Suppressor macrophage (primary cell): ENCODE measurements at regions not wholly inside any gene's neighbourhood (a gene's known extent, or its start where the extent isn't known, plus 50 kb on each side); places are given as distances from the start of the nearest gene placed in this dataset.
A peak's percentile ranks its signal among the peaks of the same experiment; 100 is the strongest.

Experiments used
- DNase-seq, 4 experiments: peaks; one replicate each; pipeline ENCODE4 v3.0.0-alpha.2; 2020 to 2022

DNA sequence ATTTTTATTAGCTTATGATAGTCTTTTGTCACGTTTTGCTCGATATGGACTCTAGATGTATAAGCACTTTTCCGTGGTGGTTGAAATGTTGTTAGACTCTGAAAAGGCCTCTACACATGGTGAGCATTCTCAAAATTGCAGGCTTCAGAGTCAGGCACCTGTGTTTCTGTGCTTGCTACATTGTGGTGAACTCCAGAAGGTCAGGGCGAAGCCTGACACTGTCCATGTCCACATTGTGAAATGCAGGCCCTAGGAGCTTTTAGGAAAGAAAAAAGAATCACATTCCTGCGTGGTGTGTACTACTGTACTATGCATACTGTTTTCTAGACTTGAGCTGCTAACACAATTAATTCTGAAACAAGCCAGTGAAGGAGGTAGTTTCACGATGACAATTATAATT lies 86.3 kb downstream of the HS3ST1 start:
- no peak for DNase-seq

DNA sequence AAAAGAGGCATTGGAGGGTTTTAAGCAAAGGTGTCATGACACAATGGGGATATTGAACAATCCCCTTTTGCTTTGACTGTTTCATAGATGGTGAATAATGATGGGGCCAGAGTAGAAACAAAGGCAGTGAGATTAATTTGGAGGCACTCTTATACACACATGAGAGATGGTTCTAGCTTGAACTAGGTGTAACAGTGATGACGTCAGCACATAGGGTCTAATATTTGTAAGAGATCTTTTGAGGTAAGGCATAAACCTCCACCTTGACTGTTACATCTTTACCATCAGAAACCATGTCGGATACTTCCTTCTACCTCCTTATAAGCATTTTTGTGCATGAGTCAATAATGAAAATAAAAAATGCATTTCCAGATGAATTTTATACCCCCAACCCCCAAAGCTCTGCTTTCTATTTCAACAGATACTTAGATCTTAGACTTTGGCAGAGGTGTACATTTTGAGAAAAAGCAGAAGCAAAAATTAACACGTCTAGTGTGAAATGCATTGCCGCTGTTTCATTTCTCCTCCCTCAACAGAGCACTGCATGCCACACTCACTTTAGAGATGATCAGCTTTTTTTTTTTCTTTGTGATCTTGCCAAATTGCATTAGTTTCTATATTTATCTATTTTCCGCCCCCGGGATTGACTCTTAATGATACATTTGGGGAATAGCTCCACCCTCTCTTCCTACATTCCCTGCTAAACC lies 87.2 kb downstream of the HS3ST1 start:
- DNase-seq: peak in 3 of 4 experiments; percentile 4 to 16 (median 4)

DNA sequence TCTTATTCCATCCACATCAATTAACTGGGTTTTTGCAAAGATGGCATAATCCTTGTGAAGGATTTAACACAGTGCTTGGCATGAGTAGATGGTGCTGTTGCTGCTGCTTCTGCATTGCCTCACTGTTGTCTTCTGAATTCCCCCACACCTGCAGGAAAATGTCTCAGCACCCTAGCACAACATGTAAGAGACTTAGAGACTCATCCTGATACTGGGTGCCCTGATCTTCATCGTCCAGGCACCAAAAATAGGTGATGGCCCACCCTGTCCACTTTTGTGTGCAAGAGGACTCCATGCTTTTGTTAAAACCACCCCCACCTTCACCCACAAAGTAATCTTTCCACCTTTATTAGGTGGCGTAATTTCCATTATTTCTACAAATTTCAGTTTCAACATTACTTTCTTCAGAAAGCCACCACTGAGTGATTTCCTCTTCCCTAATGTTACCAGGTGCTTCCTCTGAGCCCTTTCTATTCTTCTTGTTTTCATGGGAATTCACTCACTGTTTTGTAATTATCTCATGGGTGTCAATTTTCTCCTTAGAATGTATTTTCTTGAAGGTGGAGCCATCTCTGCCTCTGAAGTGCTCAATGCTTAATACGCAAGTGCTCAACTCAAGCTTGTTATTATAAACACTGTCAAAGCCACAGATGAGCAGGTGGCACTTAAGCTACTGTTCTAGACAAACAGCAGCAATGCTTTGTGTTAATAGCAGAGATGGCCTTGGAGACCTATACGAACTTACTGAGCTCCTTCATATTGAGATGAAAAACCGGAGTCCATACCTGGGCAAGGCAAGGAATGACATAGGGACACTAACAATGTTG lies 89.5 kb downstream of the HS3ST1 start:
- DNase-seq: no peak

DNA sequence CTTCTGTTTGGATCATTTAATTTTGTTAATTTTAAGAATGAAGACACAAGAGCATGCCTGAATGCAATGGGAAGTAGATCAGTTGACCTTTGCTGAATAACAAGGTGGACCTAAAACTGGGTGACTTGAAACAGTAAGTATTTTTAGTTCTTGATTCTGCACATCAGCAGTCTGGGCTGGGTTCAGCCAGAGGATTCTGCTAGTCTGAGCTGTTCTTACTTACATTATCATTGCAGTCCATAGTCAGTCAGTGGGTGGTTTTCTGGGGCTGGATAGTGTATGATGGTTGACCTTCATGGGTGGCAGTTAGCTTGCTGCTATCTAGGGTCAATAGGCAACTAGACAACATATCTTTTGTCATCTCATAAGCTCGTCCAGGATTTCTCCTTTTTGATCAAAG lies 91.4 kb downstream of the HS3ST1 start:
- DNase-seq: no peak

DNA sequence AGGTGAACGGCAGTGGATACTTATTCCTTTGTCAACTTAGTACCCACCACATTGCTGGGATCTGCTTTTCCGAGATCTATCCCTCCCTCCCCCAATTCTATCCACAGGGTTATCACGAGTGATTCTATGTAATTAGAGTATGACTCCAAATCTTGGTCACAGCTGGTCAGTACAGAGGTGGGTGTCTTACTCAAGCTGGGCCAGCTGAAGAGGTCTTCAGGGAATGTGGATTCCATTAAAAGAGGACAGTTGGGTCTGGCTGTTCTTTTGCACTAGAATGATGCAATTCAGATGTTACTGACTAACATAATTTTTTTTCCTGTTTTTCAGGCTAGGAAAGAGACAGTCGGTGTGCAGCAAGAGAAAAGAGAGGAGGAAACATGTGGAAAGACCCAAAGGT lies 92.3 kb downstream of the HS3ST1 start:
- no peak for DNase-seq

DNA sequence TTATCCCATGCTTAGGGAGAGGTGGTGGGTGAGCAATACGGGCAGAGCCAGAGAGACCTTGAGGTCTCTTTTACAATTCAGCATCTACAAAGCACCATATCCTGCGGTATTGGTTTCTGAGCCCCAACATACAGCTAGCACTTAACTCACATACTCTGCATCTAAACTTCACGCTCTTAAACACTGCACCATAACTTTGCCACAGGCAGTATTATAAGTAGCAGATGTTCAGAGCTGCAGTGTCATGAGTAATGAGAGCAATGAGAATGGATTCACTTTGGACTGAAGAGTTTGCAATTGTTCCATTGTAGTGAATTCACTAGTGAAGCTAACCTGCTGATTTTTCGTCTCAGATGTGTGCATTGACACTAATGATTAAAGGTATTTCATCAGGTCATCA lies 93.8 kb downstream of the HS3ST1 start:
- no peak for DNase-seq

DNA sequence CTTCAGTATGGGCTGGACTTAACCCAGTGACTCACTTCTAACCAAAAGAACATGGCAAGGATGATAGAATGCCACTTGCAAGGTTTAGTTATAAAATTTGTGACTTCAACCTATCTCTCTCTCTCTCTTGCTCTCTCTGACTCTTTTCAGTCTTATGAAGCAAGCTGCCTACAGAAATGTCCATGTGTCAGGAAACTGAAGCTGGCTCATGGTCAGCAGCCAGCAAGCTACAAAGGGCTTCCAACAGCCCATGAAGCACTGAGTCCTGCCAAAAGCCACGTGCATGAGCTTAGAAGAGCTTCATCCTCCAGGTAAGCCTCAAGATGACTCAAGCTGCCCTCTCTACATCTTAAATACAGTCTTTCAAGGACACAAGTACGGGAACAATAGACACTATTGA lies 100.3 kb downstream of the HS3ST1 start:
- DNase-seq: no peak

DNA sequence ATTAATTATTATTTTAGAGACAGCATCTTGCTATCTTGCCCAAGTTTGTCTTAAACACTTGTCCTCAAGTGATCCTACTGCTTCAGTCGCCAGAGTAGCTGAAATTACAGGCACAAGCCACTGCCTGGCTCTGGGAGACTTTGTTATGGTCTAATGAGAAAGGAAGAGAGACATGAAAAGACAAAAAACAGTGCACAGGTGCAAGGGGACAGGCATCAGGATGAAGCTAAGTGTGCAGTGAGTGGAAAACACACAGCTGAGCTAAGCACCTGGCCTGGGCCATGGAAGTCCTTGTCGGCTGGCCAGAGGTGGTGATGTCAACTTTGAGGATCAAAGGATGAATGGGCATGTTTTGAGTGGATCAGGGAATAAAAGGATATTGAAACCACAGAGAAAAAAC lies 102.7 kb downstream of the HS3ST1 start:
- DNase-seq: no peak

DNA sequence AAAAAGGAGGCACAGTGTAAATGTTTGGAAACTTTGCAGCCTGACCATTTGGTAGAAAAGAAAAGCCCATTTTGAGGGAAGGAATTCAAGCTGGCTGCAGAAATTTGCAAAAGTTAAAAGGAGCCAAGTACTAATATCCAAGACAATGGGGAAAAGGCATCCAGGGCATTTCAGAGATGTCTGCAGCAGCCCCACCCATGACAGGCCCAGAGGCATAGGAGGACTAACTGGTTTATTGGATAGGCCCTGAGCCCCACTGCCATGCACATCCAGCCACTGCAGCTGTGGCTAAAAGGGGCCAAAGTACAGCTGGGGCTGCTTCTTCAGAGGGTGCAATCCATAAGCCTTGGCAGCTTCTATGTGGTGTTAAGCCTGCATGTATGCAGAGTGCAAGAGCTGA lies 104.9 kb downstream of the HS3ST1 start:
- DNase-seq: no peak

DNA sequence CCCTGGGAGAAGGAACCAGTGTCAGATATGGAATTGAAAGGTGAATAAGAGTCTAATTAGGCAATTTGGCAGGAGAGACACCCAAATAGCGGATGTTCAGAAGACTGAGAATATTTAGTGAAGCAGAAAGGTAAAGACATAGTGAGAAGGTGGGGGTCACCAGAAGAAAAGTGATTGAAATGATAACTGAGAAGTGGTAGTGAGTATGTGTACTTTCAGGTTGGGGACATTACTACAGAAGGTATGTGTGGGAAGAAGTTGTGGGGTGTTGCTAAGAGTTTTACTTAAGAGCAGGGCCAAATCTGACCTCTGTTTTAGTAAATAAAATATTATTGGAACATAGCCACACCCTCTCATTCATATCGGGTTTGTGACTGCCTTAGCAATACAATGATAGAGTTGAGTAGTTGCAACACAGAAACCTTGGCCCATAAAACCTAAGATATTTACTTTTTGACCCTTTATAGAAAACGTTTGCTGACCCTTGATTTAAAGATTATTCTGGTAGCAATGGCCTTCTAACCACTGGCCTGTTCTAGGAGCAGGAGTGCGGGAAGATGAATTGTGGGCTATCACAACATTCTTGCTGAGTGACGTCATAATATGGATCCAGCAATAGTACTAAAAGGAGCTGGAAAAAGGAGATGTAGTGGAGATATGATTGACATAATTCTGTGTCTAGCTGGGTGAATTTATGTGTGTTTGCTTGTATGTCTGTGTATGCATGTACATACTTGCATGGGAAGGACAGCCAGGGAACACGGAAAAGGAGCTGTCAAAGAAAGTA lies 115.3 kb downstream of the HS3ST1 start:
- no peak for DNase-seq

DNA sequence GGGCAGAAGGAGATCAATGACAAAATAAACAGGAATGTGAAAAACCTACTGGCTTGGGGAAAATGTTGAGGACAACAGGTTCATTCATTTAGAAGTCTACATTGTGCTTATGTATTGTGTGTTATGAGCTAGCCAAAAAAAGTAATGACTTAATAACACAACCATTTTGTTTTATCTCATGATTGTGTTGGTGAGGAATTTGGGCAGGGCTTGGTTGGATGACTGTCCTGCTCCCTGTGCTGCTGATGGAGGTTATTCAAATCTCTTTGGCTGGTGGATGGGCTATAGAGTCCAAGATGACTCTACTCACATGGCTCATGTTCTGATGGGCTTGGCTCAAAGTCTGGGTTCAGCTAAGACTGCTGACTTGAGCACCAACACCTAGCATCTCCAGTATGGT lies 116.3 kb downstream of the HS3ST1 start:
- DNase-seq: no peak

DNA sequence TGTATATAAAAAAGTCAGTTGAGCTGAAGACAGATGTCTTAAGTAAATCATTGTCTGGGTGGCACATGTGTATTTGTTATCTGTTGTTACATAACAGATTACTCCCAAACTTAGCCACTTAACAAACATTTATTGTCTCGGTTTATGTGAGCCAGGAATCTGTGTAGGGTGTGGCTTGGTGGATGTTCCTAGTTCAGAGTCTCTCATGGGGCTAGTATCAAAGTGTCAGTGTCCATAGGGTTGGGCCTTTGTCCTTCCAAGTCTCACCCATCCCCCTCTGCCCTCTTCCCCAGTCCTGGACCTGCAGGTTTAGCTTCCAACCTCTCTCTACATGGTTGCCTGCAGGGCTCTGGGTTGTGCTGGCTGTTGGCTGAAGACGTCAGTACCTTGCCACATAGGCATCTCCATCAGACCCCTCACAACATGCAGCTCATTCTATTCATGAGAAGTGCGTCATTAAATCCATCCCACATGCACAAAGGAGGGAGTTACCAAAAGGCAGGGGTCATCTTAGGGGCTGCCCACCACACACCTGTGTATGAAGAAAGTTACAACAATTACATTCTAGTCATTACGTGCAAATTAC lies 127.5 kb downstream of the HS3ST1 start:
- no peak for DNase-seq

DNA sequence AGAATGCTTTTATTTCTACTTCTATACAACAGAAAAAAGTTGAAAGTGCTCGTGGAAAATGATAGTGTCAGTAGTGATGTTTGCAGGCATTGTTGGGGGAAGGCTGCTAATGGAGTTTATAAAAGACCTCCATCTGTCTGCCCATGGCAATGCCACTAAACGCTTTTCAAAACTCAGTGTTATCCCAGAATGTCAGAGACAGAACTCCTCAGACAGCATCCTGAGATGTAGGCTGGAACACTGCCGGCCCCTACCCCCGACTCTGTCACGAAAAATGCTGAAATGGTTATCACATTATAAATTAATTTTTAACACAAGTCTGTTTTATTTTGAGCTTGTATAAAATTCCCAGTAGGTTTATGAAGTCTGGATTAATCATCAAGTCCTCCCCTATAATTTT lies 128.9 kb downstream of the HS3ST1 start:
- no peak for DNase-seq

DNA sequence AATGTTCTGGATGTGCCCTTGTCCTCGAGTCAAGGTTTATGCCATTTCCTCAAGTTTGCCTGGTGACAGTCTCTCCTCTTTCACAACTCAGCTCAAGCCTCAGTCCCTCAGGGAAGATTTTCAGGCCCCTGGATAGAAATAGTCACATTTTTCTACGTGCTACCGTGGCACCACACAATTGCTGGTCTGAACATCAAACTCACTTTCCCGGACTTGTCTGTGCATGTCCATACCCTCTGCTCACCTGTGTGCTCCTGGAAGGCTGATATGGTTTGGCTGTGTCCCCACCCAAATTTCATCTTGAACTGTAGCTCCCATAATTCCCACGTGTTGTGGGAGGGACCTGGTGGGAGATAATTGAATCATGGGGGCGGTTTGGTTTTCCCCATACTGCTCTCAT lies 129.7 kb downstream of the HS3ST1 start:
- DNase-seq: no peak

DNA sequence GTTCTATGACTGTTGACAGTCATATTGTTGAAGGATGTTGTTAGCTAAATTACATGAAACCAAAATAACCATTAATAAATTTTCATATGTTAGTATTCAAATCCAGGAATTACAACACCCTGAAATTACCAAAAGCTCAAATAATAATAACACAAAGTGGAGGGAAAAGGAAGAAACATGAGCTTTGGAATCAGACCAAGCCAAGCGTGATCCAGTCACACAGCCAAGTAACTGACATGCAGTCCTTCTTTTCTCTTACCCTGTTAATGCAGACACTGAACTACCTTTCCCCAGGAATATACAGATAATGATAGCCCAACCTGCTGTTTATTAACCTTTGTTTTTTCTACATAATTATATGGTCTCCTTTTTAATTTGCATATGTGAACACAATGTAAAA lies 130.2 kb downstream of the HS3ST1 start:
- DNase-seq: no peak

DNA sequence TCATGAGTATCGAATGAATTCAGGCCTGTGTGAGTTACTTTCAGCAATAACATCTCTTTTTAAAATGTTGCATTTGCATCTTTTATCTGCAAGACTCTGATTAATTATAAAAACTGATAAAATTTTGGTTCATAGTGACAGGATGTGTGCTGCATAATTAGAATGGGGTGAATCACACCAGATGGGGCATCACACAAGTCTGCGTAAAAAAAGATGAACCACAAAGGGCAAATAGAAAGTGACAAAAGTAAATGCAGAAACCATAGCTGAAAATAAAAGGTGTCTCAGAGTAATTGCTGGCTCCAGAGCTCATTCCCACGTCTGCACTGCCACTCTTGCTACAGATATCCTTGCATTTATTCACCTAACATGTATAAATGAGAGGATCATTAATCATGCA lies 131.1 kb downstream of the HS3ST1 start:
- DNase-seq: no peak

DNA sequence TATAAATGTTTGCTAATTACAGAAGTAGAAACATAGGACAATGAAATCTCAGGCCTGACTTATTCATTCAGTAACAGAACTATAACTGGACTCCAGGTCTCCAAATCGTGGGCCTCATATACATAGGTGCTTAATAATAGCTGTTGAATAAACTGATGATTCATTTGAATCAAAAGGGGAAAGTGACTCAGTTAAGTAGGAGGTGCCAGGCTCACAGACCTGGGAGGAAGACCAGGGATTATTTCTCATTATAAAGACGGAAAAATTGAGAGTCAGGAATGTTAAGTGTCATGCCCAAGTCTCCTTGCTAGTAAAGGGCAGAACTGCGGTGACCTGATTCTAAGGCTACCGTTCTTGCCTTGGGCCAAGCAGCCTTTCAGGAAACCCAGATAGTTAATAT lies 131.5 kb downstream of the HS3ST1 start:
- no peak for DNase-seq

DNA sequence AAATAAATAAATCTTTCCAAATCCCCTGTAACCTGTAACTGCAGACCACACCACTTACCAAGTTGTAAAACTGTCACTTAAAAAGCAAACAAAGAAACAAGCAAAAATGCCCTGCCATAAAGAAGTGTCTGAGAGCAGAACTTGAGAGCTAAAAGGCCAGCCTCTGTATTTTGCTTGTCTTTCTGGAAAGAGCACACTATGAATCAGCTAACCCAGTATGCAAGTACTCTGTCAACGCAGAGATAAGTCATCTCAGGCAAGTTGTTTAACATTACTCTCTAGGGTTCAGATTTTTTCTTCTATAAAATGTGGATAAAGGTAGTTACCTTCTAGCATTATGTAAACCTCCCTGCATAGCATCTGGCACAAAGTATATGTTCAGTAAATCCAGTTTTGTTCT lies 134.8 kb downstream of the HS3ST1 start:
- DNase-seq: no peak

DNA sequence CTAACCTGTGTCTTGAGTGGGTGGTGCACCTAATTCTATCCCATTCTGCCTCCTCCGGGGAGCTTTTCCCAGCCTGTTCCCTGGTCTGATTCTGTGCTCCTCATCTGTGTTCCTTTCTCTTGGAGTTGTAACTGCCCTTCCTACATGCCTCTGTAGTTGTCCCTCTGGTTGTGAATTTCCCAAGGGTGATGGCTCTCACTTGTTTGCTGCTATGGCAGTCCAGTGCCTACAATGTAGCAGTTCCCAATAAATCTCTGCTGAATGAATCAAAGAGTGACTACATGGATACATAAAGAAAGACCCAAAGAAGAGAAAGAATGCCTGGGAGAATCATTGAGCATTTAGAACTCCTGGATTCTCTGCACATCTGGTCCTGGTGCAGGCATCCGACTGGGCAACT lies 141.6 kb downstream of the HS3ST1 start:
- no peak for DNase-seq

DNA sequence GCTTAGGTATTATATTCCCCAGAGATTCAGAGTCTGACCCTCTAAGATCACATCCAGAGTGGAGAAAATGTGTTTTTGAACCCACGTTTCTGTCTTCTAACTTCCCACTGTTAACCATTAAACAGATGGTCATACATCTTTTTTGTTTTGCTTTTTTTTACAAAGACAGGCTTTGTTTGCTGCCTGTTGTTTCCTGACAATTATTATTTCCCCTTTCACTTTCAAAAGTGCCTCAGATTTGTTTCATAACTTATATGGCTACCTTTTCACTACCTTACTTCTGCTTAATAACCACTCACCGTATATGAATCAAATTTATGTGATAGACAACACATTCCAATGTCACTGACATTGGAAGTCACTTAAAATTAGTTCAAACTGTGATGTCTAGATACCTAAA lies 142.2 kb downstream of the HS3ST1 start:
- DNase-seq: no peak

DNA sequence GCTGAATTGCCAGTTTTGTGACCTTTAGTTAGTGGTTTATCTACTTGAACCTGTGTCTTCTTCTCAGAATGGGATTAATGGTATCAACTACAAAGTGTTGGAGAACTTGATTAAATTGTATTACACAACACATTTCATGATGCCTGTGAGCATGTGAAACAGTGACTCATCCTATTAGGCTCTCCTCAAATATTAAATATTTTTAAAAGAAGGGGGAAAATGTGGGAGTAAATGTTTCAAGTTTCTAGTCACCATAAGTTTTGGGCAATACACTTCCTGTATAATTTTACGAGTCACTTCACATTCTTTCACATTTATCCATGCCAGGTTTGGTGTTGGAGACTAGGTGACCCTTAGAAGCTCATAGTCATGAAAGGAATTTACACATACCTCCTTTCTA lies 147.0 kb downstream of the HS3ST1 start:
- peak in 2 of 4 experiments; percentile 9 to 44 for DNase-seq

DNA sequence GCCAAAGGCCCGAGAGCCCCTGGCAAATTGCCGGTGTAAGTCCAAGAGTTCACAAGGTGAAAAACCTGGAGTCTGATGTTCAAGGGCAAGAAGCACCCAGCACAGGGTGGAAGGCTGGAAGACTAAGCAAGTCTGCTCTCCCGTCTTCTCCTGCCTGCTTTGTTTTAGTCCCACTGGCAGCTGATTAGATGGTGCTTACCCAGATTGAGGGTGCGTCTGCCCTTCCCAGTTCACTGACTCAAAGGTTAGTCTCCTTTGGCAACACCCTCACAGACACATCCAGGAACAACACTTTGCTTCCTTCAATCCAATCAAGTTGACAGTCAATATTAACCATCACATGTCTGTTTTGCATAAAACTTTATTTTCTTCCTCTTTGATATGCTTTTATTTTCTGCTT lies 157.4 kb downstream of the HS3ST1 start:
- no peak for DNase-seq

DNA sequence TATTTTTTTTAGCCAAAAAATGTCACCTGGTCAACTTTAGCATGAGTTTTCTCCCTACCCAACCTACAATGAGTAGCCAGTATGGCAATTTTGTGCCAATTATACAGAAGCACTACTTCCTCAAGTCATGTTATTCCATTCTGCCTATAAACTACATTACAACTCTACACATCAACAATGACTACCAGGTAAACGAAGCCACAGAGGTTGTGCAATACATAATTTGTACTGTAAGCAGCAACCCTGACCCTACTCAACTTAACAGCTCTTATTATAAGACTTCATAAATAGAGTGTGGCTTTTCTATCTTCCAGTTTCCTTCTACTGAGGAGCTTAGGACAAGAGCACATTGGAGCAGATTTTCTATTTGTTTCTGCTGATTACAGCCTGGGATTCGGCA lies 160.5 kb downstream of the HS3ST1 start:
- DNase-seq: no peak
